ENCODE measurements at regions not wholly inside any gene's neighbourhood (a gene's known extent, or its start where the extent isn't known, plus 50 kb on each side); places are given as distances from the start of the nearest gene placed in this dataset.

DNA sequence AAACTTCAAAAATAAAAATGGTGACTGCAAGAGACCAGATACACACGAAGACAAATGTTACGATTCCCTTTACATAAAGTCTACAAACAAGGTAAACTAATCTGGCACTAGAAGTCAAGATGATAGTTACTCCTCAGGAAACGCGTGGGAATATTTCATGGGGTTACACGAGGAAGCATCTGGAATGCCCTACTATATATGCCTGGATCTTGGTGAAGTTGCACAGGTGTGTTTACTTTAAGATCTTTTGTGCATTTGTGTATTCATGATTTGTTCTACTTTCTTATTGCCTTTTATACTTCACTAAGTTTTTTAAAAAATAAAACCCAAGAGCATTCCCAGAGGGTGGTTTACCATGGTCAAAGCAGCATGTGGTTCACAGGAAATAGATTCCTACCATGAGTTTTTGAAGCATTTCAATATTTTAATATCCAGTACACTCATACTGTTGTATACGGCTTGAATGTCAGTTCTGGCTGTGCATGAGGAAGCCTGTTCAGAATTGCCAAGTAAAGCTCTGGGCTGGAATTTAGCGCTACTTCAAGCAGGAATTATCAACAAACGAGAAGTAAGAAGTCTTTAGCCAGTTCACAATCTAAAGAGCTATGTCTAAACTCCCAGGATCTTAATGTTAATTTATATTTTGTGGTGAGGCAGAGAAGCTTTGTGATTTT, 239.8 kb upstream of the KLHL1 start:
- DNase-seq (ENCODE audit: extremely low read depth, low read depth): no peak

DNA sequence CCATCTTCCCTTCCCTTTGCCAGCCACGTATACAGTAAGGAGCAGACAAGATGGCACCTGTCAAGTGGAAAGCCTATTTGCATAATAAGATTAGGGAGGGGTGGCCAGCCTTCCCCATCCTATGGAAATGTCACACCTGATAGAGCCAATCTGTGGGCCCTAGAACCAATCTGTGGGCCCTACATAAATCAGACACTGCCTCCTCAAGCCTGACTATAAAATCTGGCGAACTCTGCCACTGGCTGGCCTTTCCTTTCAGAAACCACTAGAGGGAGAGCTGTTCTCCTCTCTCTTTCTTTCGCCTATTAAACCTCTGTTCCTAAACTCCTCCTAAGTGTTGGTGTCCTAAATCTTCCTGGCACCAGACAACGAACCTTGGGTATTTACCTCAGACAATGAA, 231.5 kb upstream of the KLHL1 start:
- peak; percentile 13 for DNase-seq (ENCODE audit: extremely low read depth, low read depth)

DNA sequence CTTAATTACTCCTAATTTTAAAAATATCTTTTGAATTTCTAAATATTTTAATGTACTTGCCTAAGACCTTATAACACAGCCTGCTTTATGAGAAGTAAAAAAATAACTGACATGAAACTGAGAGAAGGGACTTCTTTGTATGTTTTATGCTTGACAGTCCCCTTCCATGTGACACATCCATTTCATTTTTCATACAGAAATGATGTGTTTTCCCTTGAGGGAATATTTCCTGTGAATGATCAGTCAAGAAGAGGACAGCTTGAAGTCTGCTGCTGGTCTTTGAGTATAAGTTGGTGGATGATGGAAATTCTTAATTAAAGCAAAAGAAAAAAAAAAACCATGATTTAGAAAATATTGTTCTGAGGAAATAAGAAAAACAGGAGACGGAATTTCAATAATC, 230.4 kb upstream of the KLHL1 start:
- DNase-seq (ENCODE audit: extremely low read depth, low read depth): no peak

DNA sequence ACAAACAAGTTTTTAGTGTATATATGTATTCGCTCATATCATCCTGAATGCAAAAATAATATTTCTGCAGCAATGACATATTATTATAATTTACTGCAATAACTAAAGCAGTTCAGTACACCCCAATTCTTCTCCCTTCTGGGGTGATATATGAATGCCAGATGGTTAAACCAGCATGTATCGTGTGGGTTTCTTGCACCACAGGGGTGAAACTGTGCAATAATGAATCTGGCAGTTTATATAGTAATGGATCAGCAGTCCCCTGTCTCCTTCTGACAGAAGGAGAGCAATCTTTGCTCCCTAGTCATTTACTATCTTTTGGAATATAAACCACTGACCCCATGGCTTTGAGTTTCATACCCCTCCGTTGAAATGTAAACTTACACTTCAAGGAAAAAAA, 228.6 kb upstream of the KLHL1 start:
- no peak for DNase-seq (ENCODE audit: extremely low read depth, low read depth)

DNA sequence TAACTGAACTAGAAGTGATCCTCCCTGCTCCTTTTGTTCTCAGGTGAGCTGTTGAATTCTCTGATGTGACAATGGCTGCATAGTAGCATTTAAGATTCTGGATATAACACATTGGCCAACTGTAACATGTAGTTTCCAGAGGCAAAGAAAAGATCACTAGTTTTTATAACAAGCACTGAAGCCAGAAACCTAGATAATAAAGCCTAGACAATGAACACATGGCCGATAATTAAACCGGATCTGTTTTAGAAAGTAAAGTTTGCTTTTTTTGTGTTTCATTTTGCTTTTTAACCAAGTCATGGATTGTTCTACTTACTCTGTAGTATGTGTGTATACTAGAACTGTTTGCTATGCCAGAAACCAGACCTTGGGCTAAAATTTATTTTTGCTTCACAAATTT, 225.5 kb upstream of the KLHL1 start:
- DNase-seq (ENCODE audit: extremely low read depth, low read depth): no peak

DNA sequence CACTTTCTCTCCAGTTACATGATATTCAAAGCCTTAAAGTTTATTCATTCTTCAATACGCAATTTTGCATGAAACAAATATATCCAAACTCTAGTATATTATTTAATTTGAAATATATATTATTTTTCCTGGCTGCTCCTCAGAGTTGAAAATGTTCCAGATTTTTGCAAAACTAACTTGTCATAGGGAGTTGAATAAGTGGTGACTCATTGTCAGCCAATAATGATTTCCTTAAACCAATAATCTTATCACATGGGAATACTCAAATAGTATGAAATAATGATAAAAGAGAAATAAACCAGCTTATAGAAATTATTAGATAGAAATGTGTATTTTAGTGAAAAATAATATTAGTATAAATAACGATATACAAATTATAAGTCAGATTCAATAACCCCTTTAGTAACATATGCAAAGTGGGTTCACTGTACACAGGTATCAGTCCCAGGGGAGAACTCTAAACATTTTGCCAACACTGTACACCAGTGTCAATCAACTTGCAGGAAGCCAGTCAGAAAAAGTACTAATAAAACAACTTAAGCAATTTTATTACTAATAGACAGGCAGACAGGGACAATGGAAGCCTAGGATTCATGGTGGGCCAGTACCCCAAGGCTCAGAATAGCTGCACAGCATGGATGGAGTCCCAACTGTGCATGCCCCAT, 222.6 kb upstream of the KLHL1 start:
- DNase-seq (ENCODE audit: extremely low read depth, low read depth): no peak

DNA sequence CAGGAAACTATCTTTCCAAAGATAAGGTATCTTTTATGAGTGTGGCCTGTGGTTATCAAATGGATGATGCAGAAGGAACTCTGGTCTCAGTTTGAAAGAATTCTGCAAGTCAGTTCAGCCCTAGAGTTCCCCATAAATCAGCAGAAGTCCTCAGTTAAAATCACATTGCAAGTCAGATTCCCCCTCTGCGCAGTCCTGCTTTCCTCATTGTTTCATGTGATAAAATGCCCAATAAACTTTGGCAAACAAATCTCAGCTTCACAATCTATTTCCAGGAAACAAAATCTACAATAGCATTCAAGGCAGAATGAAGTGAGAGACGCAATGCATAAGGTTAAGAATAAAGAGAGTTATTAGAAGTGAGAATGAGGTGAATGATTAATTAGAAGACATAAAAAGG, 216.3 kb upstream of the KLHL1 start:
- no peak for DNase-seq (ENCODE audit: extremely low read depth, low read depth)

DNA sequence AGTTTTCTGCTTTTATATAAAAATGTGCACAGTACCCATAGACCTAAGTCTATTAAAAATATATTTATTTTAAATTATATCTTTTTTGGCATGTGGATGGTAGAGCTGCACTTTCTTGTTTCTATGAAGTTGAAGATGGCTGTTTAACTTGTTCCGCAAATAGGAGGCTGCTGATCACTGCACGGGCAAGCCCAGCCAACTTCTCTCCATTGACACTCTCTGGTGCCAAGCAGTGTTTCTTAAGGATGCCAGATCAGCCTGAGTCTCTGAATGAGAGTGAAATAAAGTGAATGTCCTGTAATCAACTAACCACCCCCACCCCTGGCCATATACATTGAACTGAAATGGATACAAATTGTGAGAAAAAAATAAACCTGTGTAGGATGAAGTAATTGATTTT, 202.9 kb upstream of the KLHL1 start:
- no peak for DNase-seq (ENCODE audit: extremely low read depth, low read depth)

DNA sequence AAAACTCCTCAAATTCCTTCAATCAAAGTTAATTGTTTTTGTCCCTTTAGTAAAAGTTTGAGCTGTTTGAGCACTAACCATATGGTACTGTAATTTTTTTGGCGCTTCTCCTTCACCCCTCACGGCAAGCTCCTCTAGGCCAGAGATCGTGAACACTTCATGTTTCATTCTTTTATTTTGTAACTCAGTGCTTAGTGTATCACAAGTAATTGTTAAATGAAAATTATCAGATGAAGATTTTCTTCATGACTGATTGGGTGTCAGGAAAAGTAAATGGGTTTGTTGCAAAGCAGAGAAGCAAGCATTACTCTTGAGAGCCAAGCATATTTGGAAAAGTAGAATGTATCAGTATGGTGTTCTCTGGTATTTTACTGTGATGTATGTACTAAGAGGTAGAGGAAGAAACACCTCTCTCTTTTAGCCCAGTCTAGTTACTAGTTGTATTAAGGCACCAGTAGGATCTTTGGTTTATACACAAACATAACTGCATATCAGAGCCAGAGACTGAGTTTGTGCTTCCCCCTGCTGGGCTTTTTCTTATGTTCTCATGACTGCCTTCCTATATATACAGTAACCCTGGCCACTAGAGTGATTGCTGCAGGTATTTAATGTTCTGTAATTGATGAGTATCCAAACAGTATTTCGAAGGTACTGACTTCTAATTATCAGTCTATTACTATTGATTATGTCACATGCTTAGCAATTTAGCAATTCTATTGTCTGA, 202.3 kb upstream of the KLHL1 start:
- peak; percentile 42 for DNase-seq (ENCODE audit: extremely low read depth, low read depth)

DNA sequence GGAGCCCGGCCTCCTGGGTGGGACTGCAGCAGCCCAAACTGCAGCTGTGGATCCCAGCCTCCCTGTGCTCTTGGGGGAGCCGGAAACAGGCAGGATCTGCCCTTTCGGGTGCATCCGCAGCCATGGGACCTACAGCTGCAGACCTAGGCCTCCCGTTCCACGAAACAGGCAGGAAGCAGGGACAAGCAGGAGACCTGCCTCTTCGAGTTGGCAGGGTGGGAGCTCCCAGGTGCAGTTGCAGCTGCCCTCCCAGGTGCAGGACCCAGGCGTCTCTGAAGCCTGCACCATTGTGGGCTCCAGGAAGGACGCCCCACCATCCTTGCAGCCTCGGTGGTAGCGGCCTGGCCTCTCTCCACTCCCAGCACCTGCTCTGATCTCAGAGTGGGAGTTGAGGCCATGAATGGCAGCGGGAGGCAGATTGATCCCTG, 189.0 kb upstream of the KLHL1 start:
- no peak for DNase-seq (ENCODE audit: extremely low read depth, low read depth)

DNA sequence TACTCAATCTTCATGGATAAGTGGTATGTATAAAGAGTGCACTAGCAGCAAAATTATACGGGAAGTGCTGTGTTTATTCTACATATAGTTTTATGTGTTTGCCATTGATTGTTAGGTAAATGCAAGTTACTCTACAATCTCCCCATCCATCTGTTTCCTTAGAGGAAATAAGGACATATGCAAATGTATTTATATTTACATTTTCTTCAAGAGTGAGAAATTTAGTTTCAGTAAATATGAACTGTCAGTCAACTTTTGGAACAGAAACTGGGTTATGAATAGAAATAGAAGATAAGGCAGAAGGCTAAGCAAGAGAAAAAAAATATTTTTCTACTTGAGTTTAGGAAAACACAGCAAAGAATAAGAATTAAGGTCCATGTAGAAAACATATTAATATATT, 176.1 kb upstream of the KLHL1 start:
- DNase-seq (ENCODE audit: extremely low read depth, low read depth): no peak

DNA sequence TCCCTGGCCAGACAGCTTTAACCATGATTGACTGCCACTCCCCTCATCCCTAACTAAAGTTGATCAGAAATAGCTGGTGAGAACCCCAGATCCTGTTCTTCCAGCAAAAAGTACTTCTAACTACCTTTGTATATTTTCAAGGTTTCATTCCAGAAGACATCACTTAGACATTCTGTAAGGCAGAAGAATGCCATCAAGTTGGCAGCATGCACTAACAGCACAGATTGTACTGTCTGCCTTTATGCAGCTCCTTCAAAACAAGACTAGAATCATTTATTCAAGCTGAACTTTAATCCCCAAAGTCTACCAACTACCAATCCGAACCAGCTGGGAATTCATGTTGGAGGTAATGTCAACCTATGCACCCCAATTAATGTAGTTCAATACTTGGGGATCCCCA, 167.6 kb upstream of the KLHL1 start:
- DNase-seq (ENCODE audit: extremely low read depth, low read depth): no peak

DNA sequence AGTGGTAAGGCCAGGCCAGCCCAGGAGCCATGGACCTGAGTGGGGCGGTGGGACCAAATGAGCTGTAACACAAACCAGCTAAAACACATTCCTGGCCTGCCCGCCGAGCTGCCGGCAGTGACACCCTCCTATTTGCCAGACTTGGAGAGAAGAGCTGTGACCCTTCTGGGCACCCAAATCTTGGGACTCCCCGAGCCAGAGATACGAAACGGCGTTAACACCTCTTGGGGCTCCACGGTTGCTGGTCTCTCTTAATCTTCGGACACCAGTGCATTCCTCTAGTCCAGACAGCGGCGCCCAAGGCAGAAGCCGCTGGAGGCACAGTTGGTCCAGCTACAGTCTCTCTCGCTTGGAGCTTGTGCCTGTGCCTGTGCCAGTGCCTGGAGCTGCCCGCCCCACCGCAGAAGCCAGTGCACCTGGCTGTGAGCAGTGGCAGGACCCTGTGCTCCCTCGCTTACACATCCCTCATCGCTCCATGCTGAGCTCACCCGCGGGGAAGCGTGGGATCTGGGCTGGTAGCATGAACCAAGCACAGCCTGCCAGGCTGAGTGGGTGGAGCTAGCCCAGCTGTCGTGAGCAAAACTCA, 147.2 kb upstream of the KLHL1 start:
- DNase-seq (ENCODE audit: extremely low read depth, low read depth): no peak

DNA sequence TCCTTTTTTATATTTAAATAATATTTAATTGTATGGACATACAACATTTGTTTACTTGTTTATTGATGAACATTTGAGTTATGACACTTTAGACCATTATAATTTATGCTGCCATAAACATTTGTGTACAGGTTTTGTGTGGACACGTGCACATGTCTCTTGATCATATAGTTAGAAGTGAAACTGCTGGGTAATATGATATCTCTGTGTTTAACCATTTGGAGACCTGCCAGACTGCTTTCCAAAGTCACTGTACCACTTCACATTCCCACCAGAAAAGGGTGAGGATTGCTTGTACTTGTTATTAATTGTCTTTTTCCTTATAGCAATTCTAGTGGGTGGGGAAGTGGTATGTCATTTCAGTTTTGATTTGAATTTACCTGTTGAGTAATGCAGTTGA, 145.6 kb upstream of the KLHL1 start:
- DNase-seq (ENCODE audit: extremely low read depth, low read depth): no peak

DNA sequence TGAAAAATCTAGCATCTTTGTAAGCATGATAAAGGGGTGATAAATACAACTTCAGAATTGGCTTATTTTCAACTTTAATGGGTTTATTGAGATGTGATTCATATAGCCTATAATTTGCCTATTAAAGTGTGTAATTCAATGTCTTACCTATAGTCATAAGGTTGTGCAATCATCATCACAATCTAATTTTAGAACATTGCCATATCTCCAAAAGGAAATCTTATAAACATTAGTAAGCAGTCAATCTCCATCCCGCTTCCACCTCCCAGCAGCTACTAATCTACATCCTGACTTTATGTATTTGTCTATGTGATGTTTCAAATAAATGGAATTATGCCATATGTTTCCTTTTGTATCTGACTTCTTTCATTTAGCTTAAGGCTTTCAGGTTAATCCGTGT, 145.2 kb upstream of the KLHL1 start:
- no peak for DNase-seq (ENCODE audit: extremely low read depth, low read depth)

DNA sequence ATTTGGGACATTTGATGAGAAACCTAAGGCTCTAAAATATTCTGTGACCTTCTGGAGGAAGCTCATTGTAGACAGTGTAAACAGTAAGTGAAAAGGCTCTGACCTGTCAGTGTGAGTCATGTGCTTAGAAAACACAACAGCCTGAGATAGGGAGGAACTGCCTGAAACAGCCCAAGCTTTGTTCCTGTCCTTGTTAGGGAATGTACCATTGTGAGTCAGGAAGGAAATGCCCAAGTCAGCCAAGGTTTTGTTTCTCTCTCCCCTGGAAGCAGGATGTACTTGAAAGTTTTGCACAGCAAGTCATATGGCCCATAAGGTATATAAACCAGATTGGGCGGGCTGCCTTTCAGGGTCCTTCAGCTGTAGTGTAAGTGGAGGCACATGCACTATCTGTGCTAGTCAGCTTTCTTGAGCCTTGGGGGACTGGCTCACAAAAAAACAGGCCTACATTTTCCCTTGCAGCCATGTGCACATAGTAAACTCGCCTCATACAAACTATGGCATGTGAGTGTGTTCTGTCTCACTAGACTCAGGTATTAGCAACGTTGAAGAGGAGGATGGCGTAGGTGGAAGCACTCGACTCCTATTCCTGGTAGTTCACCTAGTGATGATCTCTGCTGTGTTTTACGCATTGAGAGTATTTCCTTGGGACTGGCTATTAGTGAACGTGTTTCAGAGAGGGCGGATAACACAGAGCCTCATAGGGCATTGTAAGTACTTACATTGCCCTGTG, 141.2 kb upstream of the KLHL1 start:
- DNase-seq (ENCODE audit: extremely low read depth, low read depth): peak; percentile 13

DNA sequence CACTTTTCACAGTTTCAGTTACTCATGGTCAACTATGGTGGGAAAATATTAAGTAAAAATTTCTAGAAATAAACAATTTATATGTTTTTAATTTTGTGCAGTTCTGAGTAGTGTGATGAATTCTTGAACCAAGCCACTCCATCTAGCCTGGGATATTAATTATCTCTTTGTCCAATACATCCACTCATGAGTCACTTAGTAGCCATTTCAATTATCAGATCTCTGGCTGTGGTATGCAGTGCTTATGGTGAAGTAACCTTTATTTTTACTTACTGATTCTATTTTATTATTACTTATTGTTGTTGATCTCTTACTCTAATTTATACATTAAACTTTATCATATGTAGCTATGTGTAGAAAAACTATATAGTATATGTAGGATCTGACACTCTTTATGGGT, 128.9 kb upstream of the KLHL1 start:
- DNase-seq (ENCODE audit: extremely low read depth, low read depth): no peak

DNA sequence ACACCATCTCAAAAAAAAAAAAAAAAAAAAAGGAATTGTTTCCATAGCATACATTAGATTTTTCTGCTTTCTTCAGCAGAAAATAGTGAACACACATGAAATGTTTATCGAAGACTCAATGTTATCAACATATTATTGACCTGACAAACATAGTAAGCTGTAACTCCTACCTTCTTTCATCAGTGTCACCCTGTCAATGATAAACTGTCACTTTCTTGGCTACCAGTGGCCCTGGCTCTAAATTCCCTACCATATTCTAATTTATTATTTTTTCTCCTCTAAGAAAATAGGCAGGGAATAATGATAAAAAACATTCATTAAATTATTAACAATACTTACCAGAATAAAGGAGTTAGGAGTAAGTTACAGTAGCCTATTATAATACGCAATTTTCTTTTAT, 127.3 kb upstream of the KLHL1 start:
- DNase-seq (ENCODE audit: extremely low read depth, low read depth): no peak

DNA sequence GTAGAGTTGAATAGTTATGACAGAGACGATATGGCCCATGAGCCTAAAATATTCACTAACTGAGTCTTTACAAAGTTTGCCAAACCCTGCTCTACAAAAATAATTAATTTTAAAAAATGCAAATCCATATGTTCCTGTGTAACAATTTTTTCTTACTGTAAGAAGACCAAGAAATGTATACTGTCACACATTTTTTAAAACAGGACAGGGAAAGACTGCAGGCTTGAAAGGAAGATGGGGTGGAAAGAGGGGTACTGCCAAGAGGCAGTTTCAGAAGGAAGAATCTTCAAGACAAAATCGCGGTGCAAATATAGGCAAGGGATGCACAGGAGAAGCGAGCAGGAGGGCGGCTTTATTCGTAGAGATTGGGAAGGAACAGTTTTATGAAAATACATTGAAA, 115.7 kb upstream of the KLHL1 start:
- DNase-seq (ENCODE audit: extremely low read depth, low read depth): no peak

DNA sequence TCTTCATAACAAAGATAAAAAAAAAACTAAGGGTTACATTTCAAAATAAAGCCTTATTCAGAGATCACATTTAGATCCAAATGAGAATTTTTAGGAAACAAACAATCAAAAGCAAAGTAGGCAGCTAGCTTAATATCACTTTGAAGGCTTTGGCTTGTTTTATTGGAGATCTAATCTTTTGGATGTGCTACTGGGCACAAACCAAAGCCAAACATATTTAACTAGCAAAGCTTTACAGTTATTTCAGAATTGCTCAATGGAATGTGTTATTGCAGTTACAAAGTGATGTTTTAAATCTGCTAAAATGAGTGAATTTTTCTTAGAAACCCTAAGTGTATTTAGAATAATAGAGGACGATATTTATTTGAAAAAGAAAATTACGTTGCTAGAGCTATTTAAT, 114.7 kb upstream of the KLHL1 start:
- DNase-seq (ENCODE audit: extremely low read depth, low read depth): no peak

DNA sequence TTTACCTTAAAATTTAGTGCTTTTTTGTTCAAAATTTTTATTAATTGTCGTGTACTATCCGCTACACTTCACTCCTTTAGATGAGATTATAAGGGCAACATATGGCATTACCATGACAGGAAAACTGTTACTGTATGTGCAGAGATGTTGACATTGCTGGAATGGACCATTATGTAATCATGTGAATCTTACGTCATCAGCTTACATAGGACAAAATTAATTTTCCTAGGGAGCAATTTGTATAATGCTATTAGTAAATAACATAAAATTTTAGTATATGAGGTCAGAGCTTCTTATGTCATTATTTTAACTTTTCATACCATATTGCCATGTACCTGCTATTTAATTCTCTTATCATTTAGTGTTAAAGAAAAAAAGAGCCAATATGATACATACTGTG, 110.4 kb upstream of the KLHL1 start:
- no peak for DNase-seq (ENCODE audit: extremely low read depth, low read depth)

All from NCI-H460 (cell line).